ENCODE measurements at regions not wholly inside any gene's neighbourhood (a gene's known extent, or its start where the extent isn't known, plus 50 kb on each side); places are given as distances from the start of the nearest gene placed in this dataset.
"Not testable (repeated sequence)": the region's sequence is repeated elsewhere in the genome, so short reads cannot be mapped to it uniquely, and the experiment has no call there.

DNA sequence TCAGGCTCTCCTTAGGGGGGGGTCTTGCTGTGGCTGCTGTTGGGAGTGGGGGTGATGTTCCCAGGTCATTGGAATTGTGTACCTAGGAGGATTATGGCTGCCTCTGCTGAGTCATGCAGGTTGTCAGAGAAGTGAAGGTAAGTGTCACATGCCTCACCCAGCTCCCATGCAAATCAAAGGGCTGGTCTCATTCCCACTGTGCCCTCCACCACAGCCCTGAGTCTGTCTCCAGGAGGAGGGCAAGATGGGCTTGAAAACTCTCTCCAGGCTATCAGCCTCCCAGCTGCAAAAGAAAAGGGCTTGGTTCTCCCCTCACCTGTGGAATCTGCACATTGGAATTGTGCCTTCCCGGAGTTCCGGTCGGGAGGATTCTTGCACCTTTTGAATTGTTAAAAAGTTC is 580.5 kb downstream of the NSUN3 start:
- intact Hi-C loops (cut with micrococcal nuclease; ENCODE audit: unreplicated experiment): no loop called here
- peaks cover 28% of the 10 kb centered on the region for H3K4me1 Mint-ChIP-seq (ENCODE audit: low read depth, unreplicated experiment)
- no peaks in the 10 kb centered on the region for H3K27me3 Mint-ChIP-seq (ENCODE audit: unreplicated experiment)
- H3K9me3 Mint-ChIP-seq (ENCODE audit: low read depth, unreplicated experiment): no peaks in the 10 kb centered on the region
- TF ChIP-seq CTCF (IDR thresholded peaks at IDR 0.05; ENCODE audit: unreplicated experiment): no peak
- DNase-seq: no peak
- no TSS peak for BruUV-seq (replicated peaks)
- peak overlapping the region; percentile 49 for H3K27ac Mint-ChIP-seq (ENCODE audit: unreplicated experiment)
- no peak overlapping the region for H3K4me3 Mint-ChIP-seq (ENCODE audit: low read depth, unreplicated experiment)
- CTCF ChIA-PET: interaction anchor here (0.7 kb wide), 1 partner anchor 236 kb away, joined by 3 read pairs; no protein-coding TSS in a partner anchor
- peaks cover 13% of the 10 kb centered on the region for H3K36me3 Mint-ChIP-seq (ENCODE audit: insufficient read depth, unreplicated experiment)

DNA sequence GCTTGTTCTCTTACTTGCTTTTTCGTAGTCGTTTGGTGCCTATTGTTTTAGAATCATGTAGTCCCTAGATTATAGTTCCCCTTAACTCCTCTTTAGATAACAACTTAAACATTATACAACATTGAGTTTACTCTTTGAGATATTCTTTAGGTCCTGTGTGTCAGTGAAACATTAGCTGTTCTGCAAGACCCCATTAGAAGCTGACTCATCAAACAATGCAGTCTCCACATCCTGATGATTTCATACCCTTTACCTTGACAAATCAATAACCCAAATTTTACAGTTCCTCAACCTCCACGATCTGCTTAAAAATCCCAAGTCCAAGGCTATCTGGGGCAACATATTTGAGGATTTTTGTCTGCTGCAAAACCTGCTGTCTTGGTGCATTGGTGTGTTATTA is 582.9 kb downstream of the NSUN3 start:
- H3K27me3 Mint-ChIP-seq (ENCODE audit: unreplicated experiment): no peaks in the 10 kb centered on the region
- no peak for TF ChIP-seq CTCF (IDR thresholded peaks at IDR 0.05; ENCODE audit: unreplicated experiment)
- no peaks in the 10 kb centered on the region for H3K9me3 Mint-ChIP-seq (ENCODE audit: low read depth, unreplicated experiment)
- DNase-seq: no peak
- no peak overlapping the region for H3K27ac Mint-ChIP-seq (ENCODE audit: unreplicated experiment)
- no peak overlapping the region for H3K4me3 Mint-ChIP-seq (ENCODE audit: low read depth, unreplicated experiment)
- CTCF ChIA-PET: interaction anchor here (0.7 kb wide), 1 partner anchor 415 kb away, joined by 7 read pairs; no protein-coding TSS in a partner anchor
- intact Hi-C loops (cut with micrococcal nuclease; ENCODE audit: unreplicated experiment): loop anchor here (5.0 kb wide), 1 partner anchor 123 kb away; no protein-coding TSS in a partner anchor
- no TSS peak for BruUV-seq (replicated peaks)
- peaks cover 52% of the 10 kb centered on the region for H3K4me1 Mint-ChIP-seq (ENCODE audit: low read depth, unreplicated experiment)
- H3K36me3 Mint-ChIP-seq (ENCODE audit: insufficient read depth, unreplicated experiment): peaks cover 26% of the 10 kb centered on the region

DNA sequence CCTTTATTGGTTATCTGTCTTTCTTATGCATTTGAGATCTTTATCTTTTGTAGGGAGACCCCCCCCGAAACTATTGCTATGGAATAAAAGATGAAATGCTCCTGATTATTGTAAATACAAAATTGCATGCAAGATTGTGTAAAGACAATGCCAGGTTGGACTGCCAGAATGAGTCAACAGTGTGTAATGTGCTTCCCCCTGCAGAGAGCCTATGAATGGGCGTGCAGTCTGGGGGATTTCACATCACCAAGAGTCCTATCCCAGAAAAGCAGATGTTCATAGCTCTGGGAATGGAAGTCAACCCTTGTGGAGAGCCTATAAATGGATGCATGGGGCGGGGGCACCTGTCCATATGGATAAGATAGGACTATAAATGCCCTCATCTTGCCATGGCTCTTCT is 584.3 kb downstream of the NSUN3 start:
- Mint-ChIP-seq H3K9me3 (ENCODE audit: low read depth, unreplicated experiment) (peaks cover 3% of the 10 kb centered on the region), H3K27me3 (ENCODE audit: unreplicated experiment) (no peaks in the 10 kb centered on the region), H3K36me3 (ENCODE audit: insufficient read depth, unreplicated experiment) (peaks cover 26% of the 10 kb centered on the region), H3K4me1 (ENCODE audit: low read depth, unreplicated experiment) (peaks cover 61% of the 10 kb centered on the region), H3K27ac (ENCODE audit: unreplicated experiment) (peak overlapping the region; percentile 96), H3K4me3 (ENCODE audit: low read depth, unreplicated experiment) (peak overlapping the region; percentile 64)
- intact Hi-C loops (cut with micrococcal nuclease; ENCODE audit: unreplicated experiment): loop anchor here (5.0 kb wide), 1 partner anchor 125 kb away; no protein-coding TSS in a partner anchor
- no TSS peak for BruUV-seq (replicated peaks)
- TF ChIP-seq CTCF (IDR thresholded peaks at IDR 0.05; ENCODE audit: unreplicated experiment): no peak
- CTCF ChIA-PET: no interaction called here
- peak; percentile 48 for DNase-seq

- H3K4me1 Mint-ChIP-seq (ENCODE audit: low read depth, unreplicated experiment): peaks cover 58% of the 10 kb centered on the region
- BruUV-seq (replicated peaks): TSS peak; percentile 85
- intact Hi-C loops (cut with micrococcal nuclease; ENCODE audit: unreplicated experiment): loop anchor here (2.0 to 5.0 kb wide), 2 partner anchors 32 to 126 kb away; no protein-coding TSS in a partner anchor
- CTCF ChIA-PET; H3K27me3 Mint-ChIP-seq (ENCODE audit: unreplicated experiment); H3K9me3 Mint-ChIP-seq (ENCODE audit: low read depth, unreplicated experiment): not testable (repeated sequence)
- H3K4me3 Mint-ChIP-seq (ENCODE audit: low read depth, unreplicated experiment): peak overlapping the region; percentile 64
- H3K36me3 Mint-ChIP-seq (ENCODE audit: insufficient read depth, unreplicated experiment): peaks cover 26% of the 10 kb centered on the region
- H3K27ac Mint-ChIP-seq (ENCODE audit: unreplicated experiment): peak overlapping the region; percentile 96
- peak; percentile 66 for DNase-seq
Measured at GRCh38 chr3:94648270-94649180, 585.7 kb downstream of the NSUN3 start.

DNA sequence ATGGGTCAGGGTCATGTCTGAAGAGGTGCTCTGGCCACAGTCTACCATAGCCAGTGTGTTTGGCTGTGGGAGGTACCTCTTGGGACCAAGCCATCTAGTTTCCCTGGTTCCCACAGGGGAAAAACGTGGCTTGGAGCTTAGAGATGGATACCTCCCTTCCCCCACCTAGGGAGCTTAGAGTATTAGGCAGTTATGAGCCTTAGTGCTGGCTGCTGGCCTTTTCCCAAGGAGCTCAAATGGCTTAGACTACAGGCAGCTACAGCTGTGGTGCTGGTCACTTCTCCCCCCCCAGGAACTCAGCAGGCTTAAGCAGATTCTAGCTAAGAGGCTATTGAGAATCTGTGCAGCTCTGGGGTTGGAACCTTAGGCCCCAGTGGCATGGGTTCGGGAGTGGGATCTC is 591.2 kb downstream of the NSUN3 start:
- H3K9me3 Mint-ChIP-seq (ENCODE audit: low read depth, unreplicated experiment): peaks cover 8% of the 10 kb centered on the region
- intact Hi-C loops (cut with micrococcal nuclease; ENCODE audit: unreplicated experiment): no loop called here
- H3K27me3 Mint-ChIP-seq (ENCODE audit: unreplicated experiment): no peaks in the 10 kb centered on the region
- H3K36me3 Mint-ChIP-seq (ENCODE audit: insufficient read depth, unreplicated experiment): peaks cover 8% of the 10 kb centered on the region
- H3K27ac Mint-ChIP-seq (ENCODE audit: unreplicated experiment): no peak overlapping the region
- TF ChIP-seq CTCF (IDR thresholded peaks at IDR 0.05; ENCODE audit: unreplicated experiment): no peak
- peaks cover 32% of the 10 kb centered on the region for H3K4me1 Mint-ChIP-seq (ENCODE audit: low read depth, unreplicated experiment)
- CTCF ChIA-PET: no interaction called here
- no peak overlapping the region for H3K4me3 Mint-ChIP-seq (ENCODE audit: low read depth, unreplicated experiment)
- DNase-seq: no peak
- BruUV-seq (replicated peaks): no TSS peak
